Large intestine (tissue), 3 donors: ENCODE measurements at regions not wholly inside any gene's neighbourhood (a gene's known extent, or its start where the extent isn't known, plus 50 kb on each side); places are given as distances from the start of the nearest gene placed in this dataset.

Experiments
- DNase-seq, 2 donors: peaks; one replicate each; pipeline versions ENCODE4 v3.0.0 to v3.0.0-alpha.2; 2013
- H3K27ac ChIP-seq: one replicate; pipeline ENCODE4 v1.5.1; 2013; ENCODE audit warnings: low read length
- H3K27me3 ChIP-seq: 2 replicates; pipeline ENCODE4 v1.6.1; 2013; ENCODE audit warnings: low read length; ENCODE audit not compliant: control insufficient read depth, insufficient read depth
- H3K36me3 ChIP-seq: 2 replicates; pipeline ENCODE4 v1.6.1; 2013; ENCODE audit warnings: low read length; ENCODE audit not compliant: control insufficient read depth, insufficient read depth
- H3K4me1 ChIP-seq: one replicate; pipeline ENCODE4 v1.6.1; 2013; ENCODE audit warnings: low read length; ENCODE audit not compliant: control insufficient read depth, insufficient read depth
- H3K4me3 ChIP-seq: one replicate; pipeline ENCODE4 v1.5.1; 2013; ENCODE audit warnings: low read length
- H3K9me3 ChIP-seq: one replicate; pipeline ENCODE4 v1.6.1; 2013; ENCODE audit warnings: mild to moderate bottlenecking, low read depth, low read length, moderate library complexity; ENCODE audit not compliant: control insufficient read depth
- WGBS: methylation state at CpG from one replicate; pipeline ENCODE4 v1.1.5; 2013; ENCODE audit warnings: low lambda C conversion rate; ENCODE audit not compliant: insufficient coverage; 5-methylcytosine and 5-hydroxymethylcytosine counted together

GRCh38 chr13:34065928-34066327, 248.0 kb downstream of the RFC3 start:
- no peaks in the 10 kb centered on the region for H3K9me3 ChIP-seq
- no peak overlapping the region for H3K27ac ChIP-seq
- WGBS: 100% methylated on average over 1 of the region's 2 CpGs
- no peaks in the 10 kb centered on the region for H3K27me3 ChIP-seq
- no peak for DNase-seq
- no peak overlapping the region for H3K4me3 ChIP-seq
- H3K4me1 ChIP-seq: no peaks in the 10 kb centered on the region
- H3K36me3 ChIP-seq: no peaks in the 10 kb centered on the region

DNA sequence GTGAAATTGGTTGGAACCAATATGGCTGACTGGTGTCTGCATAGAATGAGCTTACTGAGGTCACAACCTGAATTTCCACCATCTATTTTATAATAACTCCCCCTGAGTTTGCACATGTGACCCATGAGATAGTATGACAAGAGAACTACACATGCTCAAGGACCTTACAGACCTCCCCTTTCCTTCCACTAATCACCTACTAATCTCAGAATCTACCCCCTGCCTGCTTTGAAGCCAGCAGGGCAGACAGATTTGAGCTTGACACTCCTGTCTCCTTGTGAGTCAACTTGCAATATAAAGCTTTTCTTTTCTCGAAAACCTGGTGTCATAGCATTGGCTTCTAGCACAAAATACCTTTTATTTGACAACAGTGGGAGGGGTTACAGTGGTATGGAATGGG, 248.4 kb downstream of the RFC3 start:
- H3K4me3 ChIP-seq: no peak overlapping the region
- H3K27ac ChIP-seq: no peak overlapping the region
- no peaks in the 10 kb centered on the region for H3K36me3 ChIP-seq
- DNase-seq: no peak
- WGBS: no CpG with 5 or more reads among the region's 1 CpG
- no peaks in the 10 kb centered on the region for H3K9me3 ChIP-seq
- no peaks in the 10 kb centered on the region for H3K27me3 ChIP-seq
- no peaks in the 10 kb centered on the region for H3K4me1 ChIP-seq

DNA sequence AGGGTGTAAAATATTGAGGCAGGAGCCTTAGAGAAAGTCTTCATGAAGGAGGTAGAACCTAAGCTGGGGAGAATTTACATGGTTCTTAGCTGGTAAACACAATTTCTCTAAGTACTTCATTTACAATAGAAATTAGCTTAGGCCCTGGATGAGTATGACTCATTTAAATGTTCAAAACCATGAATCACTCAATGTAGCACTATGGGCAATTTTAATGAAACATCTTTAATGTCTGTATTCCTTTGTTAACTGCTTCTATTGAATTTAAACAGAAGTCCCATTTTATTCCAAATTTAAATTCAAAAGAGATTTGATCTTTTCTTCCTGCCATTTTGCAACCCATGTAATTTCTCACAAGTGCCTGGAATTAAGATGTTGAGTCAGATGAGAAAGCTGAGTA, 252.1 kb downstream of the RFC3 start:
- Histone ChIP-seq H3K4me1 (no peaks in the 10 kb centered on the region), H3K9me3 (no peaks in the 10 kb centered on the region), H3K27ac (no peak overlapping the region), H3K36me3 (no peaks in the 10 kb centered on the region), H3K27me3 (no peaks in the 10 kb centered on the region), H3K4me3 (no peak overlapping the region)
- no peak for DNase-seq

- no peaks in the 10 kb centered on the region for H3K9me3 ChIP-seq
- no peaks in the 10 kb centered on the region for H3K4me1 ChIP-seq
- H3K4me3 ChIP-seq: no peak overlapping the region
- WGBS: no CpG with 5 or more reads among the region's 2 CpGs
- no peak for DNase-seq
- H3K27me3 ChIP-seq: no peaks in the 10 kb centered on the region
- H3K36me3 ChIP-seq: no peaks in the 10 kb centered on the region
- H3K27ac ChIP-seq: no peak overlapping the region
Measured at GRCh38 chr13:34070544-34071303, 252.8 kb downstream of the RFC3 start.

DNA sequence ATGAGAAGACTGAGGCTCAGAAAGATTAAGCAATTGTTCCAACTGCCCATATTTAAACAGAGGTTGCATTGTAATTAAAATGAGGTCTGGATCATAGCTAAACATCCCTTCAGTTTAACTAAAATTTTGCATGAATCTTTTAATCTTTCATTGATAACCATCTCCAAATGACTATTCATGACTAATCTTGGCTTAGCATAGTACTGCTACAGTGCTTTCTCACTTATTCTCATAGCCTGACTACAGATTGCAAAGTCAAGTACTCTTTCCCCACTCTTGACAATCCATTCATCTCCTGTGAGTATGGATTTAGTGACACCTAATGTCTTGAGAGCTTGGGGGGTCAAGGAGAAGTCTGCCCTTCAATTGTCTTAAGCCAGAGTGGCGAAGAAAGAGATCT, 258.4 kb downstream of the RFC3 start:
- H3K36me3 ChIP-seq: no peaks in the 10 kb centered on the region
- no CpG with 5 or more reads among the region's 1 CpG for WGBS
- DNase-seq: no peak
- H3K9me3 ChIP-seq: no peaks in the 10 kb centered on the region
- no peak overlapping the region for H3K4me3 ChIP-seq
- H3K27me3 ChIP-seq: no peaks in the 10 kb centered on the region
- H3K27ac ChIP-seq: no peak overlapping the region
- no peaks in the 10 kb centered on the region for H3K4me1 ChIP-seq

DNA sequence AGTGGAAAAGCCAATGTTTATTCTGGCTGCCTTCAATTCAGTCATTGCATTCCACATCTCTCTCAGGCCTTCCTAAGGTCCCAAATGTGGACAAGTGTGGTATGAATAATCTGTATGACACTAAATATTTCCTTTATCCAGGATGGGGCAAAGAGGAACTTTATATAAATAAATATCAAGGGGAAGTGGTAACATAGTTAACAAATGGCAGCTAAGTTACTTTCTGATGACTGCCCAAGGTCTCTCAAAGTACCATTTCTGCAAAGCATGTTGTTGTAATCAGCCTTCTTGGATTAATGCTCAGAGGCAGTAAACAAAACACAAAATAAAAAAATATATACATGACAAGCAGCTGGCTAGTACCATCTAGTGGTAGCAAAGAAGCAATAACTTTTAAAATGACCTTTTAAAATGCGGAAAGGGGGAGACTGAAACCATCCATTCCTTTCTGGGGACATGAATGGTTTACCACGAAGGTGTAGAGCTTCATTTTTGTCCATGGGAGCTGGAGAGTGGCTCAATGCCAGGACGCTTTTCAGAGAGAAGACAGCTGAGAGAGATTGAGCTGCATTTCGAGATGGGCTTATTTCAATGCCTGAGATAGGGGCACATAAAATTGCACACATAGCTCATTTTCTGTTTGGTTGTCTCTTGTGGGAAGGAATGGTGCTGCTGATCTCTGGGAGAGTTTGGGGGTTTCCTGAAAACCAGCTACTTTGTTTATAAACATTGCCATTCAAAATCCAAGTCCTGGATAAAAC, 259.2 kb downstream of the RFC3 start:
- H3K4me1 ChIP-seq: no peaks in the 10 kb centered on the region
- no CpG with 5 or more reads among the region's 4 CpGs for WGBS
- no peaks in the 10 kb centered on the region for H3K27me3 ChIP-seq
- no peaks in the 10 kb centered on the region for H3K36me3 ChIP-seq
- no peak overlapping the region for H3K27ac ChIP-seq
- DNase-seq: peak in 1 of 2 donors; percentile 4
- no peak overlapping the region for H3K4me3 ChIP-seq
- H3K9me3 ChIP-seq: no peaks in the 10 kb centered on the region

GRCh38 chr13:34078334-34078999, 260.5 kb downstream of the RFC3 start:
- Histone ChIP-seq H3K27me3 (no peaks in the 10 kb centered on the region), H3K36me3 (no peaks in the 10 kb centered on the region), H3K4me1 (no peaks in the 10 kb centered on the region), H3K4me3 (no peak overlapping the region), H3K9me3 (no peaks in the 10 kb centered on the region), H3K27ac (no peak overlapping the region)
- 57% methylated on average over 1 of the region's 2 CpGs for WGBS
- DNase-seq: no peak

DNA sequence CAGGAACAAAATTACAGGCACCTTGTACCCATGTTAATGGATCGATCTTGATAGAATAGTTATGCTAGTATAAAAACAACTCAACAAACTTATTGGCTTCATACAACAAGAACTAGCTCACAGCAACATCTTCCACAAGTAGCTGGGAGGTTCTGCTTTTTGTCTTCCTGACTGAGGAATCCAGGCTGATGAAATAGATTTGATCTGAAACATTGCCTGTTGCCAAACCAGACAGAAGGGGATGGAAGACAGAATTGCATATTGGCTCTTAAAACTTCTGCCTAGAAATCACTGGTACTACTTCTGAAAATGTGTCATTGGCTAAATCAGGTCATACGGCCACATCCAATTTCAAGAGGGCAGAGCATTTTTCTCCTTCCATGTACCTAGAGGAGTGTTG, 267.3 kb downstream of the RFC3 start:
- no peaks in the 10 kb centered on the region for H3K27me3 ChIP-seq
- H3K4me3 ChIP-seq: no peak overlapping the region
- H3K27ac ChIP-seq: no peak overlapping the region
- no peaks in the 10 kb centered on the region for H3K36me3 ChIP-seq
- WGBS: no CpG with 5 or more reads among the region's 2 CpGs
- no peak for DNase-seq
- no peaks in the 10 kb centered on the region for H3K9me3 ChIP-seq
- H3K4me1 ChIP-seq: no peaks in the 10 kb centered on the region

GRCh38 chr13:34086281-34086680, 268.3 kb downstream of the RFC3 start:
- no peaks in the 10 kb centered on the region for H3K36me3 ChIP-seq
- no peaks in the 10 kb centered on the region for H3K4me1 ChIP-seq
- no peak overlapping the region for H3K4me3 ChIP-seq
- H3K27me3 ChIP-seq: no peaks in the 10 kb centered on the region
- DNase-seq: no peak
- no peaks in the 10 kb centered on the region for H3K9me3 ChIP-seq
- H3K27ac ChIP-seq: no peak overlapping the region
- no CpG with 5 or more reads among the region's 2 CpGs for WGBS

DNA sequence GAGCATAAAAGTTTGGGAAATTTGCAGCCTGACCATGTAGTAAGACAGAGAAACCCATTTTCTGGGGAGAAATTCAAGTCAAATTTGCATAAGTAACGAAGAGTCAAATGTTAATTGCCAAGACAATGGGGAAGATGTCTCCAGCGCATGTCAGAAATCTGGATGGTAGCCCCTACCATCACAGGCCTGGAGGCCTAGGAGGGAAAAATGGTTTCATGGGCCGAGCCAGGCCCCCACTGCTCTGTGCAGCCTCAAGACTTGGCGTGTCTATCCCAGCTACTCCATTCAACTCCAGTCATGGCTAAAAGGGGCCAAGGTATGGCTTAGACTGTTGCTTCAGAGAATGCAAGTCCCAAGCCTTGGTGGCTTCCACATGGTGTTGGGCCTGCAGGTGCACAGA, 269.8 kb downstream of the RFC3 start:
- Histone ChIP-seq H3K4me1 (no peaks in the 10 kb centered on the region), H3K4me3 (no peak overlapping the region), H3K27me3 (no peaks in the 10 kb centered on the region), H3K27ac (no peak overlapping the region), H3K9me3 (no peaks in the 10 kb centered on the region), H3K36me3 (no peaks in the 10 kb centered on the region)
- DNase-seq: no peak
- WGBS: 100% methylated on average over 1 of the region's 4 CpGs
